ENCODE measurements at regions not wholly inside any gene's neighbourhood (a gene's known extent, or its start where the extent isn't known, plus 50 kb on each side); places are given as distances from the start of the nearest gene placed in this dataset.
A peak's percentile ranks its signal among the peaks of the same experiment; 100 is the strongest.

DNA sequence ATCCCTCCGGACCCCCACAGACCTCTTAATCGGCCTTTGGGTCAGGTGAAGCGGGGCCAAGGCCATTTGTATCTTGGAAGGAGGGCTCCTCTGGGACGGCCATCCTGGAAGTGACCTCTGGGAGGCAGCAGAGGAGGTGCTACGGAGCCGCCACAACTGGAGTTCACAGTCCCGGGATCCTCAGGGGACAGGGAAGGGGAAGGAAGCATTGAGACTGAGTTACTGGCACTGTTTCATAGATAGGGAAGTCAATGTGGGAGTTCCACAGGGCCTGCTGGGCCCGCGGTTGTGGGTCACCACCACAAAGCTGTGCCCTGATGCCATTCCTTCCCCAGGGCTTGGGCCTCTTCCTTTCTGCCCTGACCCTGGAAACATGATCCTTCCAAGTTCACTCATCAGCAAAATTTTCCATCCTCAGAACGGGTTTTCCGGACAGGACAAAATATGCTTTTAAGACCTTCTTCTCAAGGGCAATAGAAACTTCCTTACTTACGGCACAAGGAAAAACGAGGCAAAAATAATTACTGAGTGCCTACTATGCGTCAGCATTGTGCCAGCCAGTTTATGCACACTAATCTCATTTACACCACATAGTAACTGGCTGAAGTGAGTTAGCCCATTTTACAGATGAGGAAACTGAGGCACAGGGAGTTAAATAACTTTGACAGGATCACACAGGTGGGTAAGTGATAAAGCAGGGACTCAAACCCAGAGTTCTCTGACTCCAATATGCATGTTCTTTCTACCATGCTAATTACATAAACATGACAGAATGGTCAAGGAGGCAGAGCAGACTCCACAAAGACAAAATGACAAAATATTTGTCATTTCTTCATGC is 143.8 kb downstream of the UNC5CL start:
- ChIA-PET POLR2A (ENCODE audit: low non-redundant PET) (no interaction called here), CTCF (no interaction called here)
- BruUV-seq (replicated peaks) = no TSS peak
- Histone ChIP-seq H3K4me3 (ENCODE audit: low read depth, low read length, poor library complexity, severe bottlenecking) (no peak overlapping the region), H3K9me3 (ENCODE audit: low read depth, low read length, poor library complexity, severe bottlenecking) (no peaks in the 10 kb centered on the region), H3K27ac (ENCODE audit: low read depth, low read length, poor library complexity, severe bottlenecking) (no peak overlapping the region), H3K4me1 (ENCODE audit: insufficient read depth, low read length, poor library complexity, severe bottlenecking) (no peaks in the 10 kb centered on the region), H3K36me3 (ENCODE audit: insufficient read depth, low read length, poor library complexity, severe bottlenecking) (no peaks in the 10 kb centered on the region), H3K27me3 (replicated peaks; ENCODE audit: insufficient read depth, low read depth, low read length, poor library complexity) (no peaks in the 10 kb centered on the region)
- DNase-seq (ENCODE audit: low spot score) = peak; percentile 75
- intact Hi-C loops (cut with micrococcal nuclease; ENCODE audit: unreplicated experiment) = loop anchor here (1.0 kb wide), 1 partner anchor 132 kb away; no protein-coding TSS in a partner anchor
- no peak for TF ChIP-seq EZH2 (IDR thresholded peaks at IDR 0.05; ENCODE audit: borderline replicate concordance, low read depth, low read length, poor library complexity, severe bottlenecking)
- TF ChIP-seq, protein P1, sequence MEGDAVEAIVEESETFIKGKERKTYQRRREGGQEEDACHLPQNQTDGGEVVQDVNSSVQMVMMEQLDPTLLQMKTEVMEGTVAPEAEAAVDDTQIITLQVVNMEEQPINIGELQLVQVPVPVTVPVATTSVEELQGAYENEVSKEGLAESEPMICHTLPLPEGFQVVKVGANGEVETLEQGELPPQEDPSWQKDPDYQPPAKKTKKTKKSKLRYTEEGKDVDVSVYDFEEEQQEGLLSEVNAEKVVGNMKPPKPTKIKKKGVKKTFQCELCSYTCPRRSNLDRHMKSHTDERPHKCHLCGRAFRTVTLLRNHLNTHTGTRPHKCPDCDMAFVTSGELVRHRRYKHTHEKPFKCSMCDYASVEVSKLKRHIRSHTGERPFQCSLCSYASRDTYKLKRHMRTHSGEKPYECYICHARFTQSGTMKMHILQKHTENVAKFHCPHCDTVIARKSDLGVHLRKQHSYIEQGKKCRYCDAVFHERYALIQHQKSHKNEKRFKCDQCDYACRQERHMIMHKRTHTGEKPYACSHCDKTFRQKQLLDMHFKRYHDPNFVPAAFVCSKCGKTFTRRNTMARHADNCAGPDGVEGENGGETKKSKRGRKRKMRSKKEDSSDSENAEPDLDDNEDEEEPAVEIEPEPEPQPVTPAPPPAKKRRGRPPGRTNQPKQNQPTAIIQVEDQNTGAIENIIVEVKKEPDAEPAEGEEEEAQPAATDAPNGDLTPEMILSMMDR (conservative IDR thresholded peaks at IDR 0.05; ENCODE audit: low read depth, low read length) = peak; percentile 60

DNA sequence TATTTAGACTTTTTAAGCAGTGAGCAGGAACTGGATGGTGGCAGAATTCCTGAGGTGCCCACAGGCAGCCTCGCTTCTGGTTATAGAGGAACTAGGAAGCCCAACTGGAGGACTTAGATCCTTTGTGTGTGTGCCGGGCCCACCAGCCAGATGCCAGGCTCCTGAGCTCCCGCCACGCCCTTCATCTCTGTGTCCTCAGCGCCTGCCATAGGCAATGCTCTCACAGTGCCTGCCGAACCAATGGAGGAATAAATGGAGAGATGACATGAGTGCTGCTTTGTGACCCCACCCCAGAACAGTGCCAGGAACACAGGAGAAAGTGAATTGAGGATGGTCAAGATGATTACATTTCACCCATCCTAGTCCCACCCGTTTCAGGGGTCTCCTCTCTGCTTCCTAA is 146.0 kb downstream of the UNC5CL start:
- H3K27me3 ChIP-seq (replicated peaks; ENCODE audit: insufficient read depth, low read depth, low read length, poor library complexity) = no peaks in the 10 kb centered on the region
- POLR2A ChIA-PET (ENCODE audit: low non-redundant PET) = no interaction called here
- H3K9me3 ChIP-seq (ENCODE audit: low read depth, low read length, poor library complexity, severe bottlenecking) = no peaks in the 10 kb centered on the region
- no peak for DNase-seq (ENCODE audit: low spot score)
- intact Hi-C loops (cut with micrococcal nuclease; ENCODE audit: unreplicated experiment) = no loop called here
- no peaks in the 10 kb centered on the region for H3K4me1 ChIP-seq (ENCODE audit: insufficient read depth, low read length, poor library complexity, severe bottlenecking)
- no peaks in the 10 kb centered on the region for H3K36me3 ChIP-seq (ENCODE audit: insufficient read depth, low read length, poor library complexity, severe bottlenecking)
- BruUV-seq (replicated peaks) = no TSS peak
- CTCF ChIA-PET = interaction anchor here (0.5 kb wide), 1 partner anchor 68 kb away, joined by 3 read pairs; no protein-coding TSS in a partner anchor
- TF ChIP-seq EZH2 (IDR thresholded peaks at IDR 0.05; ENCODE audit: borderline replicate concordance, low read depth, low read length, poor library complexity, severe bottlenecking) = no peak
- H3K27ac ChIP-seq (ENCODE audit: low read depth, low read length, poor library complexity, severe bottlenecking) = no peak overlapping the region
- H3K4me3 ChIP-seq (ENCODE audit: low read depth, low read length, poor library complexity, severe bottlenecking) = no peak overlapping the region

DNA sequence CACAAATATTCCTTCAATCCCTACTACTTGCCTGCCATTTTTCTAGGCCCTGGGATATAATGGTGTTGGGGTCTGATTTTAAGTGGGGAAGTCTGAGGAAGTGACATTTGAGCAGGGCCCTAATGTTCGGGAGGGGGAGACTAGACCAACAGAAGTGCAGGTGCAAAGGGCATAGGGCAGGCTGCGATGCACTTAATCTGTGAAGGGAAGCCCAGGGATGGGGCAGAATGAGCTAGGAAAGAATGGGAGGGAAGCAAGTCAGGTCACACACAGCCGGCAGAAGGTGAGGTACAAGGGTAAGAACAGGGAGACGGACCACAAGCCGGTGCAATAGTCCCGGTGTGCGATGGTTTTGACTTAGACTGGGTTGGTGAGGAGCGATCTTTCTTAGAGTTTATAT is 146.8 kb downstream of the UNC5CL start:
- H3K4me3 ChIP-seq (ENCODE audit: low read depth, low read length, poor library complexity, severe bottlenecking) = no peak overlapping the region
- H3K36me3 ChIP-seq (ENCODE audit: insufficient read depth, low read length, poor library complexity, severe bottlenecking) = no peaks in the 10 kb centered on the region
- H3K9me3 ChIP-seq (ENCODE audit: low read depth, low read length, poor library complexity, severe bottlenecking) = no peaks in the 10 kb centered on the region
- ChIA-PET POLR2A (ENCODE audit: low non-redundant PET) (no interaction called here), CTCF (no interaction called here)
- TF ChIP-seq, protein P1 (conservative IDR thresholded peaks at IDR 0.05; ENCODE audit: low read depth, low read length) = no peak
- TF ChIP-seq EZH2 (IDR thresholded peaks at IDR 0.05; ENCODE audit: borderline replicate concordance, low read depth, low read length, poor library complexity, severe bottlenecking) = no peak
- no peak overlapping the region for H3K27ac ChIP-seq (ENCODE audit: low read depth, low read length, poor library complexity, severe bottlenecking)
- no TSS peak for BruUV-seq (replicated peaks)
- intact Hi-C loops (cut with micrococcal nuclease; ENCODE audit: unreplicated experiment) = no loop called here
- DNase-seq (ENCODE audit: low spot score) = no peak
- H3K4me1 ChIP-seq (ENCODE audit: insufficient read depth, low read length, poor library complexity, severe bottlenecking) = no peaks in the 10 kb centered on the region
- H3K27me3 ChIP-seq (replicated peaks; ENCODE audit: insufficient read depth, low read depth, low read length, poor library complexity) = no peaks in the 10 kb centered on the region

DNA sequence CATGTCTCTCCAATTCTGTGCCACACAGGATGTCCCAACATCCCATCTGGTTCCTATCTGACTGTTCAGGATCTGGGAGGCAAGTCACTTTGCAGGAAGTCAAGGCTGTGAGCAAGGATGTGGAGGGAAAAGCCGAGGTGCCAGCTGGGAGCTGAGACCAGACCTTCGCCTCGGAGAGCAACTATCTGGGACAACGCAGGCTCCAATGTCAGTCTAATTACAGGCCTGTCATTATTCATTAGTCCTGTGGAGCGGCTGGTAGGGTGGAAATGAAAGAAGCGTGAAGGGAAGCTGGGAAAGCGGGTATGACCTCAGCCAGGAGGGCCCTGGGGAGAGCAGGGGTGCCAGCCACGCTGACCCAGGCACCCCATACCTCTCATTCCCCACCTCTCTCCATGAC is 147.3 kb downstream of the UNC5CL start:
- H3K27ac ChIP-seq (ENCODE audit: low read depth, low read length, poor library complexity, severe bottlenecking) = no peak overlapping the region
- CTCF ChIA-PET = no interaction called here
- no TSS peak for BruUV-seq (replicated peaks)

More for the DNA sequence above, 147.3 kb downstream of the UNC5CL start:
- H3K36me3 ChIP-seq (ENCODE audit: insufficient read depth, low read length, poor library complexity, severe bottlenecking) = no peaks in the 10 kb centered on the region
- no peaks in the 10 kb centered on the region for H3K4me1 ChIP-seq (ENCODE audit: insufficient read depth, low read length, poor library complexity, severe bottlenecking)
- POLR2A ChIA-PET (ENCODE audit: low non-redundant PET) = no interaction called here
- no peak for TF ChIP-seq EZH2 (IDR thresholded peaks at IDR 0.05; ENCODE audit: borderline replicate concordance, low read depth, low read length, poor library complexity, severe bottlenecking)
- TF ChIP-seq, protein P1 (conservative IDR thresholded peaks at IDR 0.05; ENCODE audit: low read depth, low read length) = no peak
- no peak overlapping the region for H3K4me3 ChIP-seq (ENCODE audit: low read depth, low read length, poor library complexity, severe bottlenecking)
- no peaks in the 10 kb centered on the region for H3K27me3 ChIP-seq (replicated peaks; ENCODE audit: insufficient read depth, low read depth, low read length, poor library complexity)
- intact Hi-C loops (cut with micrococcal nuclease; ENCODE audit: unreplicated experiment) = no loop called here
- H3K9me3 ChIP-seq (ENCODE audit: low read depth, low read length, poor library complexity, severe bottlenecking) = no peaks in the 10 kb centered on the region
- DNase-seq (ENCODE audit: low spot score) = no peak
